Spinal cord (tissue), 9 donors: ENCODE measurements at regions not wholly inside any gene's neighbourhood (a gene's known extent, or its start where the extent isn't known, plus 50 kb on each side); places are given as distances from the start of the nearest gene placed in this dataset.
"Not testable (repeated sequence)": the region's sequence is repeated elsewhere in the genome, so short reads cannot be mapped to it uniquely, and the experiment has no call there.

Experiments
- DNase-seq, 6 donors: peaks; one replicate each; pipeline versions ENCODE4 v3.0.0 to v3.0.0-alpha.2; 2013 to 2015; ENCODE audit warnings: low spot score in 6 of 6, low read depth in 4 of 6
- H3K27ac ChIP-seq: one replicate; pipeline ENCODE4 v1.5.1; 2013; ENCODE audit warnings: low read depth, low read length, control low read depth
- H3K27me3 ChIP-seq: one replicate; pipeline ENCODE4 v1.6.1; 2013; ENCODE audit warnings: low read length; ENCODE audit not compliant: control insufficient read depth, insufficient read depth
- H3K36me3 ChIP-seq: one replicate; pipeline ENCODE4 v1.6.1; 2013; ENCODE audit warnings: low read length; ENCODE audit not compliant: control insufficient read depth, insufficient read depth
- H3K4me1 ChIP-seq: one replicate; pipeline ENCODE4 v1.6.1; 2013; ENCODE audit warnings: low read length; ENCODE audit not compliant: control insufficient read depth, insufficient read depth
- H3K4me3 ChIP-seq: one replicate; pipeline ENCODE4 v1.5.1; 2013; ENCODE audit warnings: low read depth, low read length, control low read depth
- H3K9me3 ChIP-seq: one replicate; pipeline ENCODE4 v1.6.1; 2013; ENCODE audit warnings: low read length; ENCODE audit not compliant: control insufficient read depth, insufficient read depth
- WGBS: methylation state at CpG from one replicate; pipeline ENCODE4 v1.1.5; 2013; ENCODE audit warnings: missing lambda C conversion rate; ENCODE audit not compliant: insufficient coverage; 5-methylcytosine and 5-hydroxymethylcytosine counted together
- donor health status: healthy.

- no peaks in the 10 kb centered on the region for H3K36me3 ChIP-seq
- no peaks in the 10 kb centered on the region for H3K9me3 ChIP-seq
- H3K4me1 ChIP-seq: no peaks in the 10 kb centered on the region
- 94% methylated on average over 18 of the region's 19 CpGs for WGBS
- no peak for DNase-seq
- no peak overlapping the region for H3K27ac ChIP-seq
- H3K4me3 ChIP-seq: no peak overlapping the region
- no peaks in the 10 kb centered on the region for H3K27me3 ChIP-seq
Observed at GRCh38 chr4:9600246-9600645, 156.0 kb downstream of the DEFB131A start.

DNA sequence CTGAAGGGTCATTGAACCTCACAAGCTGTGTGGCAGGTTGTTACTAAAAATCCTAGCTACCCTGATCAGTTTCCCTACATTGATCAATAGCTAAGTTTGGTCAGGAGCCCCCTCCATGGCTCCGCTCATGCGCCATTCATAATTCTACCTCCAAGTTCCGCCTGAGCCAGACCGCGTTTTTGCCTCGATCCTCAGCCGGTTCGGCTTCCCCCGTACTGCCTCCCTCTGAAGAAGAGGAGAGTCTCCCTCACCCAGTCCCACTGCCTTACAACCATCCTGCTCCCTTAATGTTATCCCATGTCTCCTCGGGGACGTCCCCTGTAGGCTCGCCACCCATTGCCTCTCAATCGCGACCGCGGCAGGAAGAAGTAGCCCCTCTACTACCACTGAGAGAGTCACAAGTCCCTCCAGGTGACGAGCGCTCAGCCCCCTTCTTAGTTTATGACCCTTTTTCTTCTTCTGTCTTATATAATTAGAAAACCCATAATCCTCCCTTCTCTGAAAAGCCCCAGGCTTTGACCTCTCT is 158.2 kb downstream of the DEFB131A start:
- no peaks in the 10 kb centered on the region for H3K4me1 ChIP-seq
- no peaks in the 10 kb centered on the region for H3K9me3 ChIP-seq
- no peaks in the 10 kb centered on the region for H3K27me3 ChIP-seq
- H3K4me3 ChIP-seq: no peak overlapping the region
- no peak for DNase-seq
- 89% methylated on average over 18 of the region's 18 CpGs for WGBS
- H3K27ac ChIP-seq: no peak overlapping the region
- H3K36me3 ChIP-seq: no peaks in the 10 kb centered on the region

DNA sequence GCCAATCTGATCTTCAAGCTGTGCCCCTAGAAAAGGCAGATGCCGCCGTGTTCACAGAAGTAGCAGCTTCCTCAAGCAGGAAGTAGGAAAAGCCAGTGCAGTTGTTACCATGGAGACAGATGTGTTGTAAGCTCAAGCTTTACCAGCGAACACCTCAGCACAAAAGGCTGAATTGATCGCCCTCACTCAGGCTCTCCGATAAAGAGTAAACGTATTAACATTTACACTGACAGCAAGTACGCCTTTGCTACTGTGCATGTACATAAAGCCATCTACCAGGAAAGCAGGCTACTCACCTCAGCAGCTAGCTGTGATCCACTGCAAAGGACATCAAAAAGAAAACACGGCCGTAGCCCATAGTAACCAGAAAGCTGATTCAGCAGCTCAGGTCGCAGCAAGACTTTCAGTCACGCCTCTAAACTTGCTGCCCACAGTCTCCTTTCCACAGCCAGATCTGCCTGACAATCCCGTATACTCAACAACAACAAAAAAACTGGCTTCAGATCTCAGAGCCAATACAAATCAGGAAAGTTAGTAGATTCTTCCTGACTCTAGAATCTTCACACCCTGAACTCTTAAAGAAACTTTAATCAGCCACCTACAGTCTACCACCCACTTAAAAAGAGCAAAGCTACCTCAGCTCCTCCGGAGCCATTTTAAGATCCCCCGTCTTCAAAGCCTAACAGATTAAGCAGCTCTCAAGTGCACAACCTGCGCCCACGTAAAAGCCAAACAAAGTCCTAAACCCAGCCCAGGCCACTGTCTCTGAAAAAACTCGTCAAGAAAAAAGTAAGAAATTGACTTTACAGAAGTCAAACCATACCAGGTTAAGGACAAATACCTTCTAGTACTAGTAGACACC is 160.0 kb downstream of the DEFB131A start:
- H3K4me1 ChIP-seq, H3K36me3 ChIP-seq, H3K9me3 ChIP-seq, H3K27me3 ChIP-seq, H3K4me3 ChIP-seq: not testable (repeated sequence)
- 32% methylated on average over 10 of the region's 17 CpGs for WGBS
- H3K27ac ChIP-seq: peak overlapping the region; percentile 25
- DNase-seq: peak in 5 of 6 donors; percentile 31 to 92 (median 38)

DNA sequence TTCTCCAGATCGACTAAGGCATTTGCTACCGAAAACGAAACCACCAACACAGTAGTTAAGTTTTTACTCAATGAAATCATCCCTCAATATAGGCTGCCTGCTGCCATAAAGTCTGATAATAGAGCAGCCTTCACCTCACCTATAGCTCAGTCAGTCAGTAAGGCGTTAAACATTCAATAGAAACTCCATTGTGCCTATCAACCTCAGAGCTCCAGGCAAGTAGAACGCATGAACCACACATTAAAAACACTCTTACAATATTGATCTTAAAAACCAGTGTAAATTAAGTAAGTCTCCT is 160.6 kb downstream of the DEFB131A start:
- not testable (repeated sequence) for H3K36me3 ChIP-seq, H3K27ac ChIP-seq, H3K27me3 ChIP-seq, DNase-seq, H3K4me1 ChIP-seq, H3K9me3 ChIP-seq, H3K4me3 ChIP-seq
- no CpG with 5 or more reads among the region's 5 CpGs for whole genome bisulfite sequencing

- no peak for DNase-seq
- no peaks in the 10 kb centered on the region for H3K9me3 ChIP-seq
- H3K27ac ChIP-seq: no peak overlapping the region
- H3K4me3 ChIP-seq: no peak overlapping the region
- no peaks in the 10 kb centered on the region for H3K4me1 ChIP-seq
- 86% methylated on average over 4 of the region's 4 CpGs for WGBS
- no peaks in the 10 kb centered on the region for H3K27me3 ChIP-seq
- no peaks in the 10 kb centered on the region for H3K36me3 ChIP-seq
Observed at GRCh38 chr4:9608300-9608699, 164.1 kb downstream of the DEFB131A start.

DNA sequence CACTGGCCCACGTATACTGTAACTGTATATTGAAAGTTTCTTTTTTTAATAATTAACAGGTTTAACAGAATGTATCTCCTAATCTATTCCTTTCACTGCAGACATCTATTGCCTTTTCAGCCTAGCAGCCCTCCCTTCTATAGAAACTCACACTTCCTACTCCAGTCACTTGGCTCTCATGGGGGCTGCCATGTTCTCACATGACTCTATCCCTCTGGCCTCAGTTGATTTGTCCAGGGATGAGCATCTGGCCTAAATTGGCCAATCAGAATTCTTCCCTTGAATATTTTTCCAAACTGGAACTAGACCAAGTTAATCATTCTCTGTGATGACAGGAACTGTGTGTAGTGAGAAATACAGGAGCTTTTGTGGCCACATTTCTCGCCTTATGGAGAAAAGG is 166.1 kb downstream of the DEFB131A start:
- not testable (repeated sequence) for H3K4me3 ChIP-seq, H3K9me3 ChIP-seq, H3K4me1 ChIP-seq, H3K27me3 ChIP-seq, H3K27ac ChIP-seq, DNase-seq, H3K36me3 ChIP-seq
- no CpG with 5 or more reads among the region's 2 CpGs for WGBS

- DNase-seq: no peak
- WGBS: 55% methylated on average over 2 of the region's 3 CpGs
- no peak overlapping the region for H3K4me3 ChIP-seq
- no peak overlapping the region for H3K27ac ChIP-seq
- no peaks in the 10 kb centered on the region for H3K27me3 ChIP-seq
- no peaks in the 10 kb centered on the region for H3K36me3 ChIP-seq
- H3K4me1 ChIP-seq: no peaks in the 10 kb centered on the region
- no peaks in the 10 kb centered on the region for H3K9me3 ChIP-seq
Observed at GRCh38 chr4:9611101-9611500, 166.9 kb downstream of the DEFB131A start.

- H3K27ac ChIP-seq, H3K4me1 ChIP-seq, H3K36me3 ChIP-seq, H3K27me3 ChIP-seq, H3K9me3 ChIP-seq, H3K4me3 ChIP-seq, DNase-seq: not testable (repeated sequence)
- WGBS: 90% methylated on average over 2 of the region's 3 CpGs
Observed at GRCh38 chr4:9636411-9636810, 145.0 kb upstream of the DRD5 start.

DNA sequence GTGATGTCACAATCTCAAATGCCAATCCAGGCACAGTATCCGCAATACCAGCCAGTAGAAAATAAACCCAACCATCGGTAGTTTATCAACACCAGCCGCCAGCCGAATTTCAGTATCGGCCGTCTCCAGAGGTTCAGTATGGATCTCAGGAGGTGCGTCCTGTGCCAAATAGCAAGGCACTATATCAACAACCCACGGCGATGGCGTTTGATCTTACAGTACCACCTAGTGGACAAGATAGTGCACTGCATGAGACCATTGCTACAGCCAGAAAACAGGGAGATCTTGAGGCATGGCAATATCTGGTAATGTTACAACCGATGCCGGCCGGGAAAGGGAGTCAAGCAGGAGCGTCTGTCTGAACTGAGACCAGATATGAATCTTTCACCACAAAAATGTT is 121.8 kb upstream of the DRD5 start:
- H3K27ac ChIP-seq, H3K27me3 ChIP-seq, H3K9me3 ChIP-seq, H3K4me1 ChIP-seq, H3K4me3 ChIP-seq, H3K36me3 ChIP-seq: not testable (repeated sequence)
- WGBS: 23% methylated on average over 4 of the region's 14 CpGs
- DNase-seq: peak in 2 of 6 donors; percentile 1 to 29

DNA sequence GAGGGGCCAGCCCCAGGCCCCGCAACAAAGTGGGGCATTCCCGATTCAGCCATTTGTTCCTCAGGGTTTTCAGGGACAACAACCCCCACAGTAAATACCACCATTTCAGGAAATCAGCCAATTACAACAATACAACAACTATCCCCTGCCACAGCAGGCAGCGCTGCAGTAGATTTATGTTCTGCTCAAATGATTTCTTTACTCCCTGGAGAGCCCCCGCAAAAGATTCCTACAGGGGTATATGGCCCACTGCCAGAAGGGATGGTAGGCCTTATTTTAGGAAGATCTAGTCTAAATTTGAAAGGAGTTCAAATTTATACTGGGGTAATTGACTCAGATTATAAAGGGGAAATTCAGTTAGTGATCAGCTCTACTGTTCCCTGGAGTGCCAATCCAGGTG is 120.5 kb upstream of the DRD5 start:
- no CpG with 5 or more reads among the region's 4 CpGs for whole genome bisulfite sequencing
- not testable (repeated sequence) for H3K4me1 ChIP-seq

More for the DNA sequence above, 120.5 kb upstream of the DRD5 start:
- H3K9me3 ChIP-seq, H3K36me3 ChIP-seq, H3K27ac ChIP-seq, H3K4me3 ChIP-seq, H3K27me3 ChIP-seq: not testable (repeated sequence)
- peak in 2 of 6 donors; percentile 58 to 73 for DNase-seq
